HG03521 (cell line): ENCODE measurements at regions not wholly inside any gene's neighbourhood (a gene's known extent, or its start where the extent isn't known, plus 50 kb on each side); places are given as distances from the start of the nearest gene placed in this dataset.

Experiments used
- ATAC-seq: cut with Tn5 transposase; IDR thresholded peaks from one replicate; pipeline ENCODE4 v1.9.1; 2021; ENCODE audit warnings: mild to moderate bottlenecking, moderate library complexity; ENCODE audit not compliant: unreplicated experiment

DNA sequence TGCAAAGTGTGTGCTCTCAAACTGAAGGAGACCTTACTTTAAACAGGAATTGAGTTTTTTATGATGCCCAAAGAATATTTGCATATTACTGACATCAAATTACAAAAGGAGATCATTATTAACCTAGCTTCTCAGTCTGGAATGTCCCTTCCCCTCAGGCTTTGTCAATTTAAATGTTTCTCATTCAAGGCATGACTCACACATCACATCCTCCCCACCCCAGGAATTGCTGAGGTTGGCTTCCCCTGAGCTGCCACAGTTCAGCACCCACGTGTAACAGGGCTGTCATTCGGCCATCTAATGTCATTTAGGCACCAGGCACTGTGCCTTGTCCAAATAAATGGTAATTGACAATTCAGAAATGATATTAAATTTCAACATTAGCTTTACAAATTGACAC, 305.9 kb upstream of the MGMT start:
- ATAC-seq, result no peak

DNA sequence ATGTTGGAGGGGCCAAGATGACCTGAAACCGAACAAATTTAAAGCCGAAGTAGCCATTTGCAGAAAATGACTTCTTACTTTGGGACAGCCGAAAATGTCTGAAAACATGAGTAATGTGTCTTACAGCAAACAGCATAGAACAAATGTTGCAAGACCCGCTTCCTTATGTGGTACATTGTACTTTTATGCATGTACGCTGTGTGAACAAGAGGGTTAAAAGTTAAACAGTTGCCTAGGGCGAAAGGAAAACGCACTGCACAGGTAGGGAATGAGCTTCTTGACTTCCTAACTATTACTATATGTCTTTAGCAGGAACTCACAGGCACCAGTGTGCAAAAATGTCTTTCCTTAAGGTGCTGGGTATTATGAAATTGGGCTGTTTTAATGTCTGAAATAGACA, 303.5 kb upstream of the MGMT start:
- ATAC-seq, result no peak

DNA sequence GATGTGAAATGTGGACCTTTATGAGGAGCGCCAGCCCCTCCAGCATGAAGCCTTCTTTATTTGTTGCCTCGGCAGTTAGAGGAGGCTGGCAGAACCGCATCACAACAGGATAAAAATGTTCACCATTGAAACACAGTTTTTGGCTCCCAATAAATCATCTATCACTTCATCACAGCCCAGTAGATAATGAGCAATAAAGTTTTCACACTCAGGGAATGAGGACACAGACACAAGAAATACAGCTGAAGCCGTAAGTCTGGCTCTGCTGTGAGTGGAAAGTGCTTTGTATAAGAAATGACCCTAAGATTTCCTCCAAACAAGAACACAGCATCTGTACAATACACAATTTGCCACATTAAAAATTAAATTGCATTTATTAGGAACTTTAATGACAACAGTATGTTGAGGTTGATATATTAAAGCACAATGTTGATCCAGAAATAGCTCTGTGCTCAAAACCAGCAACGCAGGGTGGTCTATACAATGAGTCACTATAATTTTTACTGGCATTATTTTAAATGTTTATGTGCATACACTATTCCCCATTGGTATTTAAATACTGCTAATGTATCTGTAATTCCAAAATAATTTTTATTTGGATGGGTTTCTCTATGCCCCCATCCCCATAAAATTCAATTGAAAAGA, 301.8 kb upstream of the MGMT start:
- no peak for ATAC-seq

DNA sequence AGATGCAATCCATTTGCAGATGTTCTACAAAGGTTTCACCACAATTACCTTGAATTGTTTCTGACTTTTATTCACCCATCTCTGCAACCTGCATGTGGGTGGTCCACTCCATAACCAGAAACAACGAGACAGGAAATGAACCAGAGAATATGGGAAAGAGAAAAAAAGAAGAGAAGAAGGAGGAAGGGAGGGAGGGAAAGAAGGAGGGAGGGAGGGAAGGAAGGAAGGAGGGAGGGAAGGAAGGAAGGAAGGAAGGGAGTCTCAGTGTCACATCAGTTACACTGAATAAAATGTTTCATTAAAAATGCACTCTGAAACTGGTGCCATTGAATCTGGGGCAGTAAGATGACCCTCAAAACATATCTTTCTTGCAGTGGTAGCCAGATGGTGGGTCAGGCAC, 301.3 kb upstream of the MGMT start:
- no peak for ATAC-seq

DNA sequence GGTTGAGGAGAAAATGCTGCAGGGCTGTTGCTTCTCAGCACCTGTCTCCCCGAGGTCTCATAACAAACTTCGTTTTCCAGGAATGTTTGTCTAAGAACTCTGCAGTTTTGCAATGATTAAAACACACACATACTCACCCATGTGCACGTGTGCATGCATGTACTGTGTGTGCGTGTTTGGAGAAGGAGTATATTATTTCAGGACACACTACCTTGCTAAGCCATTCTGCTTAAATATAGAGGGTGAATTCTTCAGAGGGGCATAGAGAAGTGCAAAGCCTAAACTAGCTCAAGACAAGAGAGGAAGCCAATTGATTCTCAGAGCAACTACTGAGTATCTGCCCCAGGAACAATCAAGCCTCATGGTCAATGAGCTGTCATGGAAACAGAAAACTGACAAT, 298.4 kb upstream of the MGMT start:
- no peak for ATAC-seq

DNA sequence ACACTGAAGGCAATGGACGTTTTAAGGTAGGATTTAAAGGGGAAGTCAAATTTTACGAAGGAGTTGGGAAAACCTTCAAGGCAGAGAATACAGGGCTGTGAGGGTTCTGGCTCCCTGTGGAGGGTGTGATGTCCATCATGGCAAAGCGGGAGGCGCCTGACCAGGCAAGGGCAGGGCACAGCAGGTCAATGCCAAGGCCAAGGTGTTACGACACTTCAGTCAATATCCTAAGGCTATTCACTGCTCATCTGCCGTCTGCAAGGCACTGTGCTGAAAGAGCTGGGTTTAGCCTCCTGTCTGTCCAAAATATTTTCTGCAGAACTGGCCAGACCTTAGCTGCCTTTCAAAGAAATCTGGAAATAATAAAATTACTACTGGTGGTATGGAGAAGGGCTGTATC, 297.9 kb upstream of the MGMT start:
- ATAC-seq, result no peak

DNA sequence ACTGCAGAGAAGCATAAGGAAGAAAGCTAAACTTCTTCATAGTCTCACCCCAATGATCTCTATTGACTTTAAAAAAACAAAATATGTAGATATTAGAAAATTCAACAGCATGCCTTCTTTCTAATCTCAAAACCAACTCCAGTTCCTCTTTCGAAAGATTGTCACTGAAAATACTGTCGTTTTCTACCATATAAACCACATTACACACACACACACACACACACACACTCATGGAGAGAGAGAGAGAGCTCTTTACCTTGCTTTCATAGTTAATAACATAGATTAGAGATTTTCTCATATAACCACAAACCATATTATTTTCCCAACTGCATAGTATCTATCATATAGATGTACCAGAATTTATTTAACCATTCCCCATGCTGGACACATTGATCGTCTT, 296.2 kb upstream of the MGMT start:
- no peak for ATAC-seq

DNA sequence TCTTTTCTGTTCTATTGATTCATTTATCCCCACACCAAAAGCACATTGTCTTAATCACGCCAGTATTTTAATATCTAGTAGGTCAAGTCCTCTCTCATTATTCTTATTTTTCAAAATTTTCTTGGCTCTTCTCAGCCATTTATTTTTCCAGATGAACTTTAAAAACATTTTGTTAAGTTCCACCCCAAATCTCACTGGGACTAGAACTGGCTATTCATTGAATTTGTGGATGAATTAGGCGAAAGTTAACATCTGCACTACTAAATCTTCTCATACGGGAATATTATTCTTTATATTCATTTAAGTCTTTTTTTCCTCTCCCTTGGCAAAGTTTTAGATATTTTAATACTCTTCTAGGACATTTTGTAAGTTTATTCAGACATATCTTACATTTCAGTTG, 295.2 kb upstream of the MGMT start:
- no peak for ATAC-seq

DNA sequence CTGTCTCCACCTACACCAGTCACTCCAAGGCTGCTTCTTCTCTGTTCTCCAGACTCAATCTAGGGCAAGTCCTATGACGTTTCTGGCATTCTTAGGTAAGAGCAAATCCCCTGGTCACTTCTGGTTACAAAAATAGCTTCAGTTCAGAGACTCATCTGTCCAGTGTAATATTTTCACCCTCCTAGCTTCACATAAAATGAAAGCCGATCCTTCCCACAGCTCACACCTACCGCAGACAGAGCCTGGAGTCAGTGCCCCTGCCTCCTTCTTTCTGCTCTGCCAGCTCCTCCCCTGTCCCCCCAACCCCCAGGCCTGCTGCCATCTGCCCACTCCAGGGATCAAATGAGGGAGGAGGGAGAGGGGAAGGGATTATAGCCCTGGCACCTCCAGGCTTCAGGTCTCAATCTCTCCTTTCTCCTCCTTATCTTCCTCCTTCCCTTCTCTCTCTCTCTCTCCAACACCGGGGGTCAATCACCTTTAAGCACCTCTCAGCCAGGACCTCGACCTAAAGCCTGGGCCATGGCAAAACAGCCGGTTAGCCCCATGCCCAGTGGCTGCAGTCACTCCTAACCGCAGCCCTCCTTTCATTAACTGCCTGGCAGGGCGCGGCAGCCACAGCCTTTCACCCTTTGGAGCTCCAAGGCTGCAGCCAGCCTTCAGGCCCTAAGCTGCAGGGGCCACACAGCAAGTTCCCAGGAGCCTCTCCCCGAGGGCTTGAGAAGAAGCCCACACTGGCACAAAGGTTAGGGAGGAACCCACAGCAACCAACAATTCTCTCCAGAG, 292.6 kb upstream of the MGMT start:
- ATAC-seq, result no peak

DNA sequence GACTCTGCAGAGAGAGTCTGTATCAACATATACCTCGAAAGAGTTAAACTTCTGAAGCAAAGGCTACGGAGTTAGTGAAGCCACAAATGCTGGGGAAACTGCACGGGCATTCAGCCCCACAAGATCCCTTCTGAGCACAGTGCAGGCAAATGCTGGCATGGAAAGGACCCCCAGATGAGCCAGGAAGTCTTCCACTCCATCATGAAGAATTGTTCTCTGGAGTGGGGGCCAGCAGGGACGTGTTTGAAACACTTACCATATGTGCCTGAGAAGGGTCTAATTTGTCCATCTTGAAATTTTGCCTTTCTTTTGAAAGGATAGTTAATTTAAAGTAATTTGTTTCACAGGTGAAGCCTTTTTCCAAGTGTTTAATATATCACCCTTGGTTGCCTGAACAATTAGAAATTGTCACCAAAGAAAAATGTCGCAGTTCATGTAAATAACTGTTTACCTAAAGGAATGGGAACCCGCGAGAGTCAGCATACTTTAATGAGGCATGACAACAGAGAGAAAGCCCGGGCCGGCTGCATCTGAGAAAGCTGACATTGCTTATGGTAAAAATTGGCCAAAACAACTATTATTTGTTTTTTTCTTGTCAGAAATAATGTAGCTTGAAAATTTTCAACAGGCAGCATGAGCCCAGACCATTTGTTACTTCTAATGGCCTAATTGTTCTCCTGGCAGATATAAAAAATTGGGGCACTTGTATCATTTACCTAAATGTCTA, 287.6 kb upstream of the MGMT start:
- ATAC-seq, result no peak

DNA sequence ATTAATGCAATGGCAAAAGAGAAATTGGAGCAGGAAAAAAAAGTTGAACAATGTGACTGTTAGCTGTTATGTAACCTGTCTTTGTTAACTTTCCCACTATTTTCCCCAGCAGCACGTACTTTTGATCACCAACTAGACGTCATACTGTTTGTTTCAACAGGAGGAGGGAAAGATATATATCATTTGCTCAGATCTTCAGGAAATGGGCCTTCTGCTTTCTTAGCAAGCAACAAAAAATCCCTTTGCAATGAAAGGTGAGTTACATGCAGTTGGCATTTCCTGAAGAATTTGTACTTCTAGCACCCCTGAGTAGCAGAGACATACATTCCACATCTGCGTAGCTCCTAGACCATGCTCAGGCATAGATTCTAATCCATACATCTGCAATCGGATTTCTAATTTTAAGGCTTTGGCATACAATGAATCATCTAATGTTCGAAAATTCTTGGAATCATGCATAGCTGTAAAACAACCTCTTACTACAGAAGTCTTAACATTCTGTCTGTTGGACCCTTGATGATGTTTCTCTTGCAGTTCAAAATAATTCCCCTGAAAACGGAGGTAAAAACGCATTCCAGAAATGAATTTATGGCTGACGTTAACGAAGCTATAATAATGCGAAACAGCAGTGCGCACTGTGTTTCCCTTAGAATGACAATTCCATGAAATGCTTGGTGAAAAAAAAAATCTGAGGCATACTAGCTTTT, 286.9 kb upstream of the MGMT start:
- ATAC-seq, result no peak

DNA sequence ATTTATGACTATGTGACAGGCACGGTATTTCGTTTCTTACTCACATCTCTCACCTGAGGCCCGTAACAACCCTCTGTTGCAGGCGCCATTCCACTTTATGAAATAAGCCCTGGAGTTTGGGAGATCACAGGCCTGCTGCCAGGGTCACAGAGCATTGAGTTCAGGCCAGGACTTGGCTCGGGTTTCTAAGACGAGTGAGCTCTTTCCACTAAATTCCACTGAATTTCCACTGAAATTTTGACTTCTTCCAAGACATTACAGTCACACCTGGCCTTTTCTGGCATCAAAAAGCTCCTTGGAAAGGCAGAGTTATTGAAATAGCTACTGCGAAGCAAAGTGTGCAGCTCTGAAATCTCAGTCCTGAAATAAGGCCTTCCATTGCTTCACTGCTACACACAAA, 282.8 kb upstream of the MGMT start:
- no peak for ATAC-seq

DNA sequence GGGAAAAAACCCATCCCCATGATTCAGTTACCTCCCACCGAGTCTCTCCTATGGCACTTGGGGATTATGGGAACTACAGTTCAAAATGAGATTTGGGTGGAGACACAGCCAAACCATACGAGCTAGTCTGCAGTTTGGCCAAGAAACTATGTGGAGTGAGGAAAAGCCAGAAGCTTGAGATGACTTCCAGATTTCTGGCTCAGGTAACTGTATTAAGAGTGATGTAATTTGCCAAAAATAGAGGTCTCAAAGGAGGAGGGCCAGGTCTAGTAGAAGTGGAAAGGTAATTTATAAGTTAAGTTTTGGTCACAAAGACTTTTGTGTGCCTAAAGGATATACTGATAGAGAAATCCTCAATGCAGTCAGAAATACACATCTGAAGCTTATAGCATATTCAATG, 279.7 kb upstream of the MGMT start:
- no peak for ATAC-seq

DNA sequence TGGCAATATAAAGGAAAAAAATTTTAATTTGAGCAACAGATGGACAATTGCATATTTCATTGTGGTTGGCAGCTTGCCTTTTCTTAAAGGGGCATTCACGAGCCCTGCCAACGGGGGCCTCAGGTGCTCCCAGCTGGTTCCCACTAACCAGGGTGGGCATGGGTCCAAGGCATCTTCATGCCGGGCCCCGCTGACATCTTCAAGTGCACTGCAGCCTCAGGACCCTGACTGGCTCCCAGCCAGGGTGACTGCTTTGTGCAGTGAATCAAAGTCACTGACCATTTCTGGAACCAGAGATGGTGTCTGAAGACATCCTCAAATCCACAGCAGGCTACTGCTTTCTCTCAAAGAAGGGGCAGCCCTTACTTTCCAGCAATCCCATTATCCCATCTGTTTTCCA, 275.2 kb upstream of the MGMT start:
- no peak for ATAC-seq

DNA sequence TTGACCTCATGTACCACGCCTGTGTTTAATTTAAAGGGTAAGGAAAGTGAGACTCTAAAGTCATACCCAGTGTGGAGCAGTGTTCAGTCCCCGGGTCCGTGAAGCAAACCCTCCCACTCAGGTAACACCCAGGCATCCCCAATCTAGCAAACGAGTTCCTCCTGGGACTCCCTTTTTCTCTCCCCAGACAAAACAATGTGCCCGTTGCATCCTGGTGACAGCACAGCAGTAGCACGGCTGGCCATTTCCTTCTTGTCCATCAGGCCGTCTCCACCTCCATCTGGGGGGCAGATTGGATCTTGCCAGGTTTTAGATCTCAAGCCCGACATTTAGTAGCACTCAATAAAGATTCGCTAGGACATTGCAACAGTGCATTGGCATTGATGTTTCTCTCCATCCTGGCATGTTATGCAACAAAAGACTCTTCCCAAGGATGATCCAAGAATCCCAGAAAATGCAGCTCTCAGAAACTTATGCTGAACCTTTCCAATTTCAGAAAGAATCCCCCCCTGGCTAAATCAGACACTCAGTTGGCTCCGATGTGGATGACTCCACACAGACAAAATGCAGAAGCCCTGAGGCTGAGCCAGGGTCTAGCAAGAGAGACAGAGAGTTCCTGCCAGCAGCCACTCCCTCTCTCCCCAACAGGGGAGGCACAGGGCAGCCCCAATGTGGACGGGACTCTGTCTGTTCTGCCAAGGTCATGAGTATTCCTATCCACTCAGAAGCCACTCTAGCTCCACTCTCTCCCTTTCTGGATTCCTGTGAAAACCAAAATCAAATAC, 274.5 kb upstream of the MGMT start:
- ATAC-seq, result no peak

DNA sequence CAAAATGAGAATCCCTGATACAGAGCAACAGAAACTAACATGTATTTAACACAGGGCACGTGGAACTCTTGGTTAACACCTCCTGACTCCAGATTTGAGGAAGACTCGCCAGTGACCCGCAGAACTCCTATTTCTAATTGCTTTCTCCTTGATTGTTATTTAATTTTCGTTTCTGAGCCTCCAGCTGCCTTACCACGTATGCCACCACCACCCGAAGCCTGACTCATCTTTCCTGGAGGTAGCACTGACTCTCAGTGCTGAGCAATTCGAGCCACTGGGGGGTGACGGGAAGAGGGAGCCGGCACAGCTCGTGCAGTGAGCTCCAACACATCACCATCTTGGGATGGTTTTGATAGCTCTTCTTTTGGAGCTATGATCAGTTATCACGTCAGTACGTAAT, 273.9 kb upstream of the MGMT start:
- ATAC-seq, result no peak

DNA sequence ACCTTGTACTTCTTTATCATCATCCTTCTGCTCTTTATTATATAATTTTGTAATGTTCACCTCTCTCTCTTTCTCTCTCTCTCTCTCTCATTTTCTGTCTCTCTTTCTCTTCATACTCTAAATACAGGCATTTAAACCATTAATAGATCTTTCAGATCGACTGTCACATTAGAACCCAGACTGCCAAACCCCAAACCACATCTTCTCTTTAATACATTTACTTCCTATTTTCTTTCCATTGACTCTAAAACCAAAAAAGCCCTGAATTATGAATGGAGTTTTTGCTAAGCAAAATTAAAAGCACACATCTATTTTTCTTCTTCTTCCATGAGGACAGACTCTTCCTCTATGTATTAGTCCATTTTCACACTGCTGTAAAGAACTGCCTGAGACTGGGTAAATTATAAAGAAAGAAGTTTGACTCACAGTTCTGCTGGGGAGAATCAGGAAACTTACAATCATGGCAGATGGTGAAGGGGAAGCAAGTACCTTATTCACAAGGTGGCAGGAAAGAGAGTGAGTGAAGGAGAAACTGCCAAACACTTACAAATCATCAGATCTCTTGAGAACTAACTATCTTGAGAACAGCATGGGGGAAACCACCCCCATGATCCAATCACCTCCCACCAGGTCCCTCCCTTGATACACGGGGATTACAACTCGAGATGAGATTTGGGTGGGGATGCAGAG, 272.7 kb upstream of the MGMT start:
- ATAC-seq, result no peak

DNA sequence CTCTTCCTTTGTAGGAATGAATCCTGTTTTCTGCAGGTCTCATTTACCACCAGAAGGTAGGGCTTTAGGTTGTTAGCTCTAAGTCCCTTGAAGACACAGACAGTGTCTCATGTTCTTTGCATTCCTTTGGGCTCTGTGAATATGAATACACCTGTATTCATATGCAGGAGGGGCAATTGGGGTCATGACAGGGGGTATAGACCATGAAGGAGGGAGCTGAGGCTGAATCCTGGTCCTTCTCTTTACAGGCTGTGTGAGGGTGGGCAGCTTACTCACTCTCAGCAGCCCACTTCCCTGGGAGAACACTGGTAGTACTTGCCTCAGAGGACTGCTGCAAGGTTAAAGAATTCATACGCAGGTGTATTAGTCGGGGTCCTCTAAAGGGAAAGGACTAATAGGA, 267.2 kb upstream of the MGMT start:
- no peak for ATAC-seq

DNA sequence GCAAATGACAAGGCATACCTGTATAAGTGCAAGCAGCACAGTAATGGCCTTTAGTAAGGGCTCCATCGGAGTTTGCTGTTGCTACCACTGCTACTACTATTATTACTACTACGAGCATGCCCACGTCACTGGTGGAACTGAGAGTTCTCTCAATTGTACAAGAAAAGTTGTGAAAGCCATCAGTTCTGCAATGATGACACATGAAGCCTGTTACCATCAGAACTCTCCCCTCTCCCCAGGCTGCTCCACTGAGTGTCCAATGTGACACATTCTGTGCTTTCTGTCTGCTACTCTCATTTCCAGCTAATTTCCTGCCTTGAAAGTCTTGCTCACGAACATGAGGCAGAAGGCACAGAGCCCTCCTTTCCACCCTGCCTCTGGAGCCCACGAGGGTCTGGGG, 263.2 kb upstream of the MGMT start:
- ATAC-seq, result no peak

DNA sequence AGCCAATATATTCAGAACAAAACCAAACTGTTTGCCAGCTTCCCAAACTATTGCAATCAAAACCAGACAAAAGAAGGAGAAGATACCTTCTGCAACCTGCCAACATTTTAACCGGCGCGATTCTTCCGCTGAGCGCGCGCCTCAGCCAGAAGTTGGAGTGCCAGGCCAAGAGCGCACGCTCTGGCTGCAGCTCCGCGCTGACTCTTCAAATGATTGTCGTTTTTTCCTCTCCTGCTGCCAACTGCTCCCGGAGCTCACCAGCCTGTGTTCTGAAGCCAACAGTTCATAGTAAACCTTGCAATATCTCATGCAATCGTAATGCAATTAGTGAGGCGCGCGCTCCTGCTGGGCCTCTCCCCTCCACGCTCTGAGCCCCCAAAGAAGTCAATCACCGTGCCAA, 259.7 kb upstream of the MGMT start:
- no peak for ATAC-seq
